GM18505 (cell line): ENCODE measurements at regions not wholly inside any gene's neighbourhood (a gene's known extent, or its start where the extent isn't known, plus 50 kb on each side); places are given as distances from the start of the nearest gene placed in this dataset.

Experiments used
- ATAC-seq: cut with Tn5 transposase; IDR thresholded peaks from one replicate; pipeline ENCODE4 v1.9.1; 2021; ENCODE audit not compliant: unreplicated experiment
- POLR2A ChIP-seq: IDR thresholded peaks from 4 replicates; pipeline ENCODE4 v1.6.1; 2011; ENCODE audit warnings: borderline replicate concordance; ENCODE audit not compliant: insufficient read depth, insufficient read length; ENCODE audit errors: extremely low read depth

DNA sequence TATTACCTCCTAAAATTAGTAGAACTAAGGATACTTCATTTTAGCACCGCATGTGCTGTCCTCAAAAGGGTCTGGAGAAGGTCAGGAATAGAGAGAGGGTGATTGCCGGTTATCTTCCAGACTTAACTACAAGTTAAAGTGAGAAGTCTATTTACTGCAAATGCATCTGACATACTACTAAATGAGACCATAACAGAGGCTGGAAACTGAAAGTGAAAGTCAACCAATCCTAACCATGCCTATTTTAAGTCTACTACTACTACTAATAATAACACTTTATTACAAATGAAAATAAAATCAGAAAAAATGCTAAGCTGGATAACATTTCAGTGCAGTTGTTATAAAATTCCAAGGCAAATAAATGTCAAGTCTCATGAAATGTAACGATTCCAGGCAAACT, 244.7 kb downstream of the KIF20B start:
- no peak for TF ChIP-seq POLR2A
- ATAC-seq, result no peak

DNA sequence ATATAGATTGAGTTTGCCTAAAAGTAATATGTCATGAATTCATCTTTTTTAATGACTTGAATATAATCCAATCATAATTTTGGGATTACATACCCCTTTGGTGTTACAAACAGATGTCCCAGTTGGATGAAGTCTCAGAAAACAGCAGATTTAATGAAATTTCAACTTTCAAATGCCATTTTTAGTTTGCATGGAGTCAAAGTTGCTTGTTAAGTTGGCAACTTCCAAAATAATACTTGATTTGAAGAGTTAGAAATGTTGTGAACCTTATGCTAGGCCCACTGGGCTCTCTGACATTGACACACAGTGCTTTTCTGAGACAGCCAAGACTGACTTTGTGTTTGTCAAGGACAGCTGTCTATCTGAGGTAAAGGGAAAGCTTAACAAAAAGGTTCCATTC, 248.1 kb downstream of the KIF20B start:
- ATAC-seq, result no peak
- TF ChIP-seq POLR2A, result no peak

DNA sequence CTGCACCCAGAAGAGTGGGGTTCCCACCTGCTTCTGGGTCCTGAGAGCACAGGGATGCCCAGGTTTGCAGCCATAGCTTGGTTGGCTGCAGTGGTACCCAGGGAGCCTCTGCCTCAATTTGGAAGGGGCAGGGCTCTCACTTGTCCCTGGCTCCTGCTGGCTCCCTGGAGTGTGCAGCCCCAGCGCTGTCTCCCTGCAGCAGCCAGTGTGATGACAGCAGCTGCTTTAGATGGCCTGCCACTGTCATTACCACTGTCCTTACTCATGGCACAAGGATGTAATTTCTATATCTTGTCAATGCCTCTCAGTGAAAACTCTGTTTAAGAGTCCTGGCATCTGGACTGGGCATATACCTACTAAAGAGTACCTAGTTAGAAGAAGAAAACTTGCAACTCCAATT, 250.9 kb downstream of the KIF20B start:
- no peak for ATAC-seq
- no peak for TF ChIP-seq POLR2A

DNA sequence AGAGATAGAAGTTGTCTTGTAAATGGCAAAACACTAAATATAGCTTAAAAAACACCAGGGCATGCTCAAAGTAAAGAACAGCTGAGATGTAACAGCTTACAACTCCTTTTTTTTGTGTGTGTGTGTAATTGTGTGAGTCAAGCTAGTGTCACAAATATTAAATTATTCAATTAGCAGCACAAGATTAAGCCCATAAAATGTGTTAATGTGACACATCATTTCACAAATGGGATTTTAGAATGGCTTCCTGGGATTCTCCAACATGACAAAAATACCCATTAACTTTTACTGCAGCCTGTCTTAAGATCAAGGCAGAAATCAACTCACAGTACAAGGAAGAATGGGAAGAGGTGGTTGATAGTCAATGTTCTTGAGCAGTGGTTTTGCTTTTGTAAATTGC, 251.4 kb downstream of the KIF20B start:
- no peak for ATAC-seq
- no peak for TF ChIP-seq POLR2A

DNA sequence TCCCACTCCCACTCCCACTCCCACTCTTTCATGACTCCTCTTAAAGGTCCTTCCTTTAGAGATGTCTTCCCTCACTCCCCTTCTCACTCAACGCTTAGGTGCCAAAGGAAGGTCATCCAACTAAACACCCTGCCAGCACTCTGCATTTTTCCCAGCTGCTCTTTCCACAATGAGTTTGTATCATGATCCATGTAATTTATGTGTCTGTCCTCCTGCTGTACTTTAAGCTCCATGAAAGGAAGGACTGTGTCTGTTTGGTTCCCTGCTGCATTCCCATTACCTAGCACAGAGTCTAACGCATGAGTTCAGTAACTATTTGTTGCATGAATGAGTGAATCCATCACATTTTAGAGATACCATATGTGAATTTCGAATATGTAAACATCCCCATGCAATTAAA, 252.7 kb downstream of the KIF20B start:
- TF ChIP-seq POLR2A, result no peak

GRCh38 chr10:89954787-89955566, 253.6 kb downstream of the KIF20B start:
- no peak for TF ChIP-seq POLR2A
- no peak for ATAC-seq

More for the DNA sequence above, 252.7 kb downstream of the KIF20B start:
- no peak for ATAC-seq

DNA sequence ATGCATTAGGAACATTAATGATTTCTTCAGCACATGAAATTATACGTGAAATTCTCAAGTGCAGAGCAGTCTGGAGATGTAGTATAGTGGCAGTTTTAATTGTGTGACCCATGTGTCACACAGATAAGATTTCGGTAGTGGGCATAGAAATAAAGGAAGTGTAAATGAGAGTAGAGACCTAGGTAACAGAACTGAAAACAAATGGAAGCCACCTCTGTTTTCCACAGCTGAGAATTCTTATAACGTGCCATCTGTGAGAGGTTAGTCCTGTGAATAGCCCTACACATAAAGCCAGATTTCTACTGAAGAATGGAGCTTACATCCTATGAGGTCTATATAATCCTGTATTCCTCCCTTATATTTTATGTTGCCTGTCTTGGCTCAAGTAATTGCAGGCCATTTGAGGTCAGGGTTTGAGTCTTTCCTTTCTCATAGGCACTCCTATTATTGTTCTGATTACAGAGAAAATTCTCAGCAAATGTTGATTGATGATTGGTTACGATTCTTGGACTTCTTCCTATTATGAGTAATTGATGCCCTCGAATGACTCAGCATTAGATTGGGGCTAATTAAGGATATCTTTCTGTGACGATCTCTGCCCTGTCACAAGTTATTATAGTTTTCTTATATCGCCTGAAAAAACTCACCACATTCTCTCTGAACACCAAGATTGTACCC, 258.2 kb downstream of the KIF20B start:
- no peak for TF ChIP-seq POLR2A
- ATAC-seq, result peak; percentile 53

DNA sequence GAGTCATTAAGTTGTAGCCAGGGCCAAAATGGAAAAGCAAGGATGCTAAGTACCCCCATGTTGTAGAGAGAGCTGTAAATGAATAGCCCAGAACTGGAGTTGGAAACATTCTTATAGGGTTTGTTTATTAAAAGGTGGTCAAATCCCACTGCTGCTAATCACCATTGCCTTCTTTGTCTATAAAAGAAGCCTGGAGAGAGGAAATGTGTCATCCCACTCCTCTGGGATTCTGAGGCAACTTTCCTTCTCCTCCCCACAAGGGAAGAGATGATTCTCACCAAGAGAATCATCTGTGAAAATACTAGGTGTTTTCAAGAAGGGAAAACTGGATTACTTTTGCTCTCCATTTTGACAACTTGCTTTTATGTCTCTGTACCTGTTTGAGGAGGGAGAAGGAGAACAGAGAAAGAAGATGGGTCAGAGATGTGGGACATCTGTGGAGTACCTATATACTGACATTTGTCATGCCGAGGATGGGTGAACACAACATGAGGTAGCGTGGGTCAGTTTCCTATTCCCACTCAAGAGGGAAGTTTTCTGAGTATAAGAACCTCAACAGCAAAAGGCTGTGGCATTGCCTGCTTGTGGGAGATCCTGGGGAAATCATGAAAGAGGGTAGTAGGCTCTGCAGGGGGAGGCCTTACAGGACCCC, 262.2 kb downstream of the KIF20B start:
- ATAC-seq, result no peak
- TF ChIP-seq POLR2A, result no peak

DNA sequence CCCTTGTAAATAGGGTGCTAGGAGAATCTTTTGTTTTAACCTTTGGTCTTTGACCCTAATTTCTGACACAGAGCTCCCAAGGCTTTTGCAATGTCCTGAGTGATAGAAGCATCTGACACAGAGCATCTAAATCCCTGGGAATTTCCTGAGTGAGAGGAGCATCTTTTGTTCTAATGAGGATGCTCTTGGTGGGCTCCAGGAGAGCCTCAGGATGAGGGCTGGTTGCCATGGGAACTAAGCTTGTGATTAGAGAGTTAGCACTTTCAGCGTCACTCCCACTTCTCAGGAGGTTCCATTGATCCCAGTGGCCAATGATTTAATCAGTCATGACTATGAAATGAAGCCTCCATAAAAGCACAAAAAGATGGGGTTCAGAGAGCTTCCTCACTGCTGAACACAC, 264.8 kb downstream of the KIF20B start:
- no peak for ATAC-seq
- TF ChIP-seq POLR2A, result no peak

DNA sequence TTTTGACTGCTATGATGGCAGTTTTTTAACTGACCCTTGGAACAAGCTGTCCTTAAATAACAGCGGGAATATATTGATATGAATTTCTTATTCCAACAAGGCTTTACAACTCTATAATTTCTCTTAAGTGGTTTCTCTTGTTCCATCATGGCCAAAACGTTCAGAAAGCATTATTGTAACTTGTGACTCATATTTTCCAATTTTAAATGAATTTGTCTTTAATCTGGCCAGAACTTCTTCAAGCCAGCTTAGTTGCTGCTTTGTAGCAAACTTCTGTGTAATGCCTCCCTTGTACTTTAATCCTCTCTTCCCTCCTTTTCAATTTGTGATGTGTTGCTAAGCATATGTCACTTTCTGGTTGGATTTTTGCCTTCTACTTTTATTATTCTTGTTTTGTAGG, 271.9 kb downstream of the KIF20B start:
- TF ChIP-seq POLR2A, result no peak
- no peak for ATAC-seq

DNA sequence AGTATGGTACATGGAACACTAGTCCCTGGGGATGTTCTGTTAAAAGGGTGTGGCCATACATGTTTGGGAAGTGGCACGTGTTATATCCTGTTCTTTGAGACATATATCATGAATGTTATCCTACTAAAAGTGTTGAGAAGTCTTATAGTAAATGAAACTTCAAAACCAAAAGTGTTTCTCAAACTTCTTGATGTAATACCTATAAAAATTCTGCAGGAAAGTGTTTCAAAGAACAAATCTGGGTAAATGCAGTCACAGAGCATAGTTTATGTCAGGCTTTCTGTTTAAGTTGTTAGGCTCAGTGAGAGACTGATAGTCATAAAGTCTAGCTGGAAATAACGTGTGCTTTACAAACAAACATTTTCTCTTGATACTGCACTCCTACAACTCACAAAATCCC, 273.7 kb downstream of the KIF20B start:
- no peak for ATAC-seq
- TF ChIP-seq POLR2A, result no peak

DNA sequence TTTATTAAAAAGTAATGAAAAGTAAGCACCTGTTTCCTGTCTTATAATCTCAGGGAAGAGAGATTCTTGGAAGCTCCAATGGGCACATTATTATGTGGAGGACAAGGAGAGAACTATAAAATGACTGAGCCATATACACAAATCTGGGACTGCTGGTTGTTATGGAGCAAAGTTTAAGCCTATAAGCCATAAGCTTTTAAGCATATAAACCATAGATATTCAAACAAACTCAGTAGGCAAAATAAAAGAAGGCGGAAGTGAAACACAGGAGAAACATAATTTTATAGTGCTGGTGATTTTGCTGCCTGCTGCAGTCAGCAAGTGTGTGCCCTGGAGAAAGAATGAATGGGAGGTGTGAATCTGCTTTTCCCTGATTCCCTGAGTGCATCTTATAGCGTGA, 274.4 kb downstream of the KIF20B start:
- no peak for TF ChIP-seq POLR2A

DNA sequence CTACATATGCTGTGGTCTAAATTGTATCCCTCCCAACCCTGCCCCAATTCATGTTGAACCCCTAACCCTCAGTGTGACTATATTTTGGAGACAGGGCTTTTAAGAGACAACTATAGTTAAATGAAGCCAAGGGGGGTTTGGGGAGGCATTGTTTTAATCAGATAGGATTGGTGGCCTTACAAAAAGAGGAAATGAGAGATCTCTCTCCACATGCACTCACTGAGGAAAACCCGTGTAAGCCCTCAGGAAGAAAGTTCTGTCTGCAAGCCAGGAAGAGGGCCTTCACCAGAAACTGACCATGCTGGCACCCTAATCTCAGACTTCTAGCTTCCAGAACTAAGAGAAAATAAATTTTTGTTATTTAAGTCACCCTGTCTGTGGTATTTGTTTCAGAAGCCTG, 276.7 kb downstream of the KIF20B start:
- ATAC-seq, result no peak
- no peak for TF ChIP-seq POLR2A

More for the DNA sequence above, 274.4 kb downstream of the KIF20B start:
- no peak for ATAC-seq

- no peak for TF ChIP-seq POLR2A
- no peak for ATAC-seq
These were observed 278.3 kb downstream of the KIF20B start for GRCh38 chr10:89979726-89980125.
